ENCODE measurements at regions not wholly inside any gene's neighbourhood (a gene's known extent, or its start where the extent isn't known, plus 50 kb on each side); places are given as distances from the start of the nearest gene placed in this dataset.

DNA sequence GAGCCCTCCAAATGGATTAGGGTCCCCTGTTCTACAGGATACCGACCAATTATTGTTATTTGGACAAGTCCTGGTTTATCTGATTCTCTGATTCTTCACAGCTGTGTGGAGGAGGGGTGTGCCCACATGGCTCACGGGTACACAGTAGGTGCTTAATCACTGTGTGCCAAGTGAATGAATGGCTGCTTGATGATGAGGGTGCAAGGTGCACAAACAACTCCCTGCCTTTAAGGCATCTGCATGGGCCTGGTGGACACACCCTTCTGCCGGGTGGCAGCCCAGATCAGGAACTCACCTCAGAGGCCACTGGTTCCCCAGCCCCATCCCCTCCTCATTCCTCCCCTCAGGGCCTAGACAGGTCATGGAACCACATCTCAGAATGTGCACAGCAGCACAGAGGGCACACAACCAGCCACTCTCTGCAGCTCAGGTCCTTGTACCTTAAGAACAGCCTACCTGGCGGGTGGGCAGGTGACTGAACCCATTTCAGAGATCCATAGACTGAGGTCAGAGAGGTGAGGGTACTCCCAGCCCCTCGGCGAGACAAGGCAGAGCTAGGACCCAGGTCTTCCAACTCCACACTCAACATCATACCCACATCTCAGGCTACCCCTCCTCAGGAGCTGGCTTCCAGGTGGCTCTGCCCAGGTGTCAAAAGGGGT is 50.3 kb downstream of the SHANK2 start:
- DNase-seq, result no peak
- no peaks in the 10 kb centered on the region for H3K4me1 Mint-ChIP-seq (ENCODE audit: low read depth)
- no peaks in the 10 kb centered on the region for H3K27me3 Mint-ChIP-seq
- H3K9me3 Mint-ChIP-seq, result no peaks in the 10 kb centered on the region
- intact Hi-C loops (cut with micrococcal nuclease), result no loop called here
- ChIA-PET CTCF (no interaction called here), POLR2A (no interaction called here)
- H3K27ac Mint-ChIP-seq, result no peak overlapping the region
- H3K4me3 Mint-ChIP-seq, result no peak overlapping the region
- H3K36me3 Mint-ChIP-seq, result no peaks in the 10 kb centered on the region

GRCh38 chr11:71201231-71201630 is 51.1 kb downstream of the SHANK2 start:
- DNase-seq, result no peak
- Mint-ChIP-seq H3K4me1 (ENCODE audit: low read depth) (no peaks in the 10 kb centered on the region), H3K27me3 (no peaks in the 10 kb centered on the region), H3K36me3 (no peaks in the 10 kb centered on the region), H3K4me3 (no peak overlapping the region), H3K27ac (no peak overlapping the region), H3K9me3 (no peaks in the 10 kb centered on the region)
- intact Hi-C loops (cut with micrococcal nuclease), result no loop called here
- CTCF ChIA-PET, result no interaction called here
- POLR2A ChIA-PET, result interaction anchor here (0.6 kb wide), 1 partner anchor 629 kb away, joined by 3 read pairs; no protein-coding TSS in a partner anchor

DNA sequence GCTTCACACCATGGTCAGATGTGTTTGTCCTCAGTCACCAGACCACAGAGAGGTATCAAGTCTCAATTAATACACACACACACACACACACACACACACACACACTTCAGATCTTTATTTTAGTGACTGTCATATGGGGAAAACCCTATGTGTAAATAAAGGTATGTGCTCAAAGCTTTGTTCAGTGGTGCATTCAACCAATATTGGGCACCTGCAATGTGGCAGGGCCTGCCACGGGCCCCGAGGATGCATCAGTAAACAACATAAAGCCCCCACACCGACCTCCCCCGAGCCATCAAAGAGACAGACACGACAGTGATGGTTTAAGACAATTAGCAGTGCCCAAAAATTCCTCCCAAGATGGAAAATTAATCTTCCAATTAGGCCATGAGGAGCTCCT is 51.6 kb downstream of the SHANK2 start:
- Mint-ChIP-seq H3K36me3 (no peaks in the 10 kb centered on the region), H3K9me3 (no peaks in the 10 kb centered on the region), H3K27me3 (no peaks in the 10 kb centered on the region), H3K4me1 (ENCODE audit: low read depth) (no peaks in the 10 kb centered on the region), H3K4me3 (no peak overlapping the region), H3K27ac (no peak overlapping the region)
- intact Hi-C loops (cut with micrococcal nuclease), result no loop called here
- CTCF ChIA-PET, result no interaction called here
- POLR2A ChIA-PET, result interaction anchor here (0.6 kb wide), 1 partner anchor 629 kb away, joined by 3 read pairs; no protein-coding TSS in a partner anchor
- no peak for DNase-seq

- no peaks in the 10 kb centered on the region for H3K9me3 Mint-ChIP-seq
- no peaks in the 10 kb centered on the region for H3K4me1 Mint-ChIP-seq (ENCODE audit: low read depth)
- intact Hi-C loops (cut with micrococcal nuclease), result no loop called here
- POLR2A ChIA-PET, result no interaction called here
- no peaks in the 10 kb centered on the region for H3K36me3 Mint-ChIP-seq
- no peaks in the 10 kb centered on the region for H3K27me3 Mint-ChIP-seq
- no peak overlapping the region for H3K27ac Mint-ChIP-seq
- no peak overlapping the region for H3K4me3 Mint-ChIP-seq
- CTCF ChIA-PET, result no interaction called here
- DNase-seq, result no peak
These were observed 52.1 kb downstream of the SHANK2 start for GRCh38 chr11:71200172-71200716.

DNA sequence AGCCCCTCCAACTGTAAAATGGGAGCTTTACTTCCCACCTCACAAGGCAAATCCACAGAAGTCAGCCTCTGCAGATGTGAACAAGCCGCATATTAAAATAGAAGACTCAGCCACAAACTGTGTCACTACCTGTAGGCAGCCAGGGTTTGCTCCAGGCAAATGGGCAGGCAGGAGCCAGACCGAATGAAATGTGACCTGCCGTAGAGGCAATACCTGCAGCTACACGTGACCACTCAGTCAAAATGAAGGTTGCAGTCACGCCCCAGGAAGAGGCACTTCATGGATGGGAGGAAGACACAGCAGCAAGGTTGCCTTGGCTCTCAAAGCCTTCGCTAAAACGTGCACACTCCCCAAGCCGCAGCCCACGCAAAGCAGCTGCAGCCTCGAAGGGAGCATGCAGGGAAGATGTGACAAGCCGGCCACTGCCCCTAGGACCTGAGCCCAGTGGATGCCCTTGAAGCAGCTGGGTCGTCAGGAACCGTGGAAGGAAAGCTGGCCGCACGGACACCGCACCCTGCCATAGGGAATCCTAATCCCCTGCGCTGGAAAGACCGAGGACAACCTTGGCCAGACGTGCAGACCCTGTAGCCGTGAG is 53.1 kb downstream of the SHANK2 start:
- CTCF ChIA-PET, result no interaction called here
- no peaks in the 10 kb centered on the region for H3K27me3 Mint-ChIP-seq
- no peaks in the 10 kb centered on the region for H3K9me3 Mint-ChIP-seq
- no peak overlapping the region for H3K27ac Mint-ChIP-seq
- H3K36me3 Mint-ChIP-seq, result no peaks in the 10 kb centered on the region
- POLR2A ChIA-PET, result no interaction called here
- intact Hi-C loops (cut with micrococcal nuclease), result no loop called here
- no peak for DNase-seq
- no peak overlapping the region for H3K4me3 Mint-ChIP-seq
- H3K4me1 Mint-ChIP-seq (ENCODE audit: low read depth), result no peaks in the 10 kb centered on the region

DNA sequence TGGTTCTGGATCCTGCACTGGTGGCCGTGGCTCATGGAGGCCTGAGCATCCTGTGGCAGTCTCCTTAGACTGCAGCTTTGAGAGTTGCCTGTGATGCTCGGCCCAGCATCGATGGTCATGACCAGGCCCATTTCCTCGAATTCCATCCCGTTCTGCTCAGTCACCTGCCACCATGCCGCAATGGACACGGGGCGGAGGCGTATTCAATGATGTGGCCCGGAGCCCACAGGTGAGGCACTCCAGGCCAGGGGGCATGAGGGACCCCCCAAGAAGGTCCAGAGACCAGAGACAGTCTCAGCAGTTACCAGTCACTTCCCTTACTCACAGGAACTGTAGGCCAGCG is 53.6 kb downstream of the SHANK2 start:
- Mint-ChIP-seq H3K27me3 (peaks cover 1% of the 10 kb centered on the region), H3K4me1 (ENCODE audit: low read depth) (no peaks in the 10 kb centered on the region), H3K36me3 (no peaks in the 10 kb centered on the region), H3K9me3 (no peaks in the 10 kb centered on the region), H3K27ac (no peak overlapping the region), H3K4me3 (no peak overlapping the region)
- ChIA-PET POLR2A (no interaction called here), CTCF (no interaction called here)
- DNase-seq, result no peak
- intact Hi-C loops (cut with micrococcal nuclease), result no loop called here

DNA sequence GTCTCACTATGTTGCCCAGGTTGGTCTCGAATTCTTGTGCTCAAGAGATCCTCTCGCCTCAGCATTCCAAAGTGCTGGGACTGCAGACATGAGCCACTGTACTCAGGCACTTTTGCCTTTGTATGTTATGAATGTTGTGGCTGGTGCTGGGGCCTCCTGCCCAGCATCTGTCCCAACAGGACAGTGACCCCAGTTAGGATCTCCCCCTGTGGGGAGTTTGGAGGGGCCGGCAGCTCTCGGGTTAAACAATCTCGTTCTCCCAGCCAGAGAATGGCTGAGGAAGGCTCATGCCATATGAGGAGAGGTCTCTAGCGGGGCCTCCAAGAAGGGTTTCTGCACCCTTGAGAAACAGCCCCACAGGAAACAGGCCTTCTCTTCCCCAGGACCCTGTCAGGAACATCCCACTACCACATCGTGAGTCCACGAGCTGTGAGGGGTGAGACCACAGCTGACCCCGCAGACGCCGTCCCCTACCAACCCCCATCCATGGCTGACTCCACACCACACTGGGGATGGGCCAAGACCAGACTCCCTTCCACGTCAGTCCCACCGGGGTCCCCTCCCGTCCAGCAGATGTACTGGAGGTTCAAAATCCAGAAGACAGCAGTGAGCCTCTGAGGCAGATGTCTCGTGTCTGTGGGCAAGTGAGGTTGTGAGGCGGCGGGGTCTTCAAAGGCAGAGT is 54.1 kb downstream of the SHANK2 start:
- intact Hi-C loops (cut with micrococcal nuclease), result no loop called here
- POLR2A ChIA-PET, result no interaction called here
- H3K27ac Mint-ChIP-seq, result no peak overlapping the region
- no peak for DNase-seq
- no peaks in the 10 kb centered on the region for H3K9me3 Mint-ChIP-seq
- no peaks in the 10 kb centered on the region for H3K4me1 Mint-ChIP-seq (ENCODE audit: low read depth)
- CTCF ChIA-PET, result no interaction called here
- peaks cover 2% of the 10 kb centered on the region for H3K27me3 Mint-ChIP-seq
- no peak overlapping the region for H3K4me3 Mint-ChIP-seq
- no peaks in the 10 kb centered on the region for H3K36me3 Mint-ChIP-seq

- CTCF ChIA-PET, result no interaction called here
- no peaks in the 10 kb centered on the region for H3K36me3 Mint-ChIP-seq
- H3K9me3 Mint-ChIP-seq, result no peaks in the 10 kb centered on the region
- H3K4me3 Mint-ChIP-seq, result no peak overlapping the region
- H3K27me3 Mint-ChIP-seq, result peaks cover 2% of the 10 kb centered on the region
- H3K4me1 Mint-ChIP-seq (ENCODE audit: low read depth), result no peaks in the 10 kb centered on the region
- no peak for DNase-seq
- intact Hi-C loops (cut with micrococcal nuclease), result no loop called here
- POLR2A ChIA-PET, result no interaction called here
- no peak overlapping the region for H3K27ac Mint-ChIP-seq
These were observed 55.3 kb downstream of the SHANK2 start for GRCh38 chr11:71197096-71197495.

DNA sequence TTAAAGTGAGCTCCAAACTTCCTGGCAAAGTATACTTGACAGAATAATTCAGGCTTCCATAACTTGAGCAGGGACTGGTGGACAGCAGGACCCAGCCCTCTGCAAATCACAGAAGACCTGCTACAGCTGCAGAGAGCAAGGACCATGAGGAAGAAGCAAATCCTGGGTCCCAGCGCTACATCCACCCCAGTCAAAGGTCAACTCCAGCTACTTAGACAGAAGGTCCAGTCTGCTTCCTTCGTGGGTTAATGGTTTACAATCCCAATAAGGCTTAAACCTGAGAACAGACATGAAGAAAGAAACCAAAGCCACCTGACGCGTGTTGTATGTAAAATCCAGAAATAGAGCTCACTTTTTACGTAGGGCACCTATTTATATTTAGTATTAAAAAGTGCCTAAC is 57.7 kb downstream of the SHANK2 start:
- Mint-ChIP-seq H3K27me3 (peaks cover 2% of the 10 kb centered on the region), H3K4me3 (no peak overlapping the region), H3K4me1 (ENCODE audit: low read depth) (no peaks in the 10 kb centered on the region), H3K9me3 (no peaks in the 10 kb centered on the region), H3K27ac (no peak overlapping the region), H3K36me3 (no peaks in the 10 kb centered on the region)
- ChIA-PET POLR2A (no interaction called here), CTCF (no interaction called here)
- DNase-seq, result no peak
- intact Hi-C loops (cut with micrococcal nuclease), result no loop called here

DNA sequence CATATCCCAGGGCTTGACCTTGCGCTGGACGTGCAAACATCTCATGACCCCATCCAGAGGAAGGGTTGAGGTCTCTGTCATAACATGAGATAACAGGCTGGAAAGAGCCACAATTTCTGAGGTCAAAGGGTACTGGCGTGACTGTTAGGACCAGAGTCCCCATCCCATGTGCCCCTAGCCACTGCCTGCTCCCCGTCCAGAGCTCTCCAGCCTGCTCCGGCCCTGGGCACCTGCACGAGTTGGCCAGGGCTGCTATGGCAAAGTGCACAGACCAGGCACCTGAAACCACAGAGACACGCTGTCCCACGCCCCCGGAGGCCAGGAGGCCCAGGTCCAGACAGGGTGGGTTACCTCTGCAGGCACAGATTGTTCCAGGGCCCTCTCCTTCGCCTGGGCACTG is 58.9 kb downstream of the SHANK2 start:
- CTCF ChIA-PET, result no interaction called here
- H3K4me3 Mint-ChIP-seq, result no peak overlapping the region
- DNase-seq, result no peak
- intact Hi-C loops (cut with micrococcal nuclease), result no loop called here
- H3K9me3 Mint-ChIP-seq, result no peaks in the 10 kb centered on the region
- no peaks in the 10 kb centered on the region for H3K36me3 Mint-ChIP-seq
- H3K4me1 Mint-ChIP-seq (ENCODE audit: low read depth), result no peaks in the 10 kb centered on the region
- peaks cover 2% of the 10 kb centered on the region for H3K27me3 Mint-ChIP-seq
- POLR2A ChIA-PET, result no interaction called here
- no peak overlapping the region for H3K27ac Mint-ChIP-seq

DNA sequence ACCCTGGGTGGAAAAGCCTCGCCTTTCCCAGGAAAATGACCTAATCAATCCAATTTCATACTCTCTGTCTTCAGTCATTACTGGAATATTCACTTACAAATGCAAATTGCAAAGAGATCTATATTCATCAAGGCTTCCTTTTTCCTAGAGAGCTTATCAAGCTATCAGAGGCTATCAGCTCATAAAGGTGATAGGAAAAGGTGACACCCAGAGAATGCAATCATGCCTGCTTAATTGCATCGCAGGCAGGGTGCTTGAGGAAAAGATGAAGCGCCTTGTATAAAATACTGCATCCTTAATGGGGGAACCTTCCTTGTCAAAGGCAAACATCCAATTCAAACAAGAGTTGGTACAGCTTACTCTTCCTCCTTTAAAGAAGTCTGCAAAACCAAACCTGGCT is 59.7 kb downstream of the SHANK2 start:
- Mint-ChIP-seq H3K27ac (no peak overlapping the region), H3K36me3 (no peaks in the 10 kb centered on the region), H3K27me3 (peaks cover 2% of the 10 kb centered on the region), H3K9me3 (no peaks in the 10 kb centered on the region), H3K4me1 (ENCODE audit: low read depth) (no peaks in the 10 kb centered on the region), H3K4me3 (no peak overlapping the region)
- POLR2A ChIA-PET, result no interaction called here
- CTCF ChIA-PET, result no interaction called here
- intact Hi-C loops (cut with micrococcal nuclease), result no loop called here
- DNase-seq, result no peak

DNA sequence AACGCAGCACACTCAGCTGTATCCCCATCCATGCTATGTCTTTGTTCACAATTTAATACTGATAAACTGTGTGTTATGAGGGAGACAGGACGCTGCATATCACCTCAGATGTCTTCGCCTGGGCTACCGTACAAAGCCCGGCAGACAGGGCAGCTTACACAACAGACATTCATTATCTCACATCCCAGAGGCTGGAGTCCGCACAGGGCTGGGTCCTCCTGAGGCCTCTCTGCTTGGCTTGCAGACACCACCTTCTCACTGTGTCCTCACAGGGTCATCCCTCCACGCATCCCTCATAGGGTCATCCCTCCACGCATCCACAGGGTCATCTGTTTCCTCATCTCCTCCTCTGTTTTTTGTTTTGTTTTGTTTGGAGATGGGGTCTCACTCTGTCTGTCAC is 61.2 kb downstream of the SHANK2 start:
- ChIA-PET POLR2A (no interaction called here), CTCF (no interaction called here)
- Mint-ChIP-seq H3K9me3 (no peaks in the 10 kb centered on the region), H3K4me3 (no peak overlapping the region), H3K4me1 (ENCODE audit: low read depth) (no peaks in the 10 kb centered on the region), H3K27ac (no peak overlapping the region), H3K27me3 (peaks cover 4% of the 10 kb centered on the region), H3K36me3 (no peaks in the 10 kb centered on the region)
- DNase-seq, result no peak
- intact Hi-C loops (cut with micrococcal nuclease), result no loop called here

DNA sequence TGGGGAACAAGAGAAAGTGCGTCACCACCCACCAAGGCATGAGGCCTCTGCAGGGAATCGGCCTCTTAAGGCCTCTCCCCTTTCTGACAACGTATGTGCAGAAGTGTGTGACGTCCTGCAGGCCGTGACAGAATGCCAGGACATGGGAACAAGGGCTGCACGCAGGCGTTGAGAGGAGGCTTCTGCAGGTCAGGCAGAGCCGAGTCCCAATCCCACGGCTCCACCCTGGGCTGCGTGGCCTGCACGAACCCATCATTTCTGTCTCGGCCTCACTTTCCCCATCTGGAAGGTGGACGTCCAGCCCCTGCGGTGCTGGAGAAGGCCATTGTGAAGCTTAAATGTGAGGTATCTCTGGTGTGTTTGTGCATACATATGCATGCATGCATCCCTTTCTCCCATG is 61.8 kb downstream of the SHANK2 start:
- no peak overlapping the region for H3K4me3 Mint-ChIP-seq
- no peak overlapping the region for H3K27ac Mint-ChIP-seq
- H3K27me3 Mint-ChIP-seq, result peaks cover 4% of the 10 kb centered on the region
- H3K4me1 Mint-ChIP-seq (ENCODE audit: low read depth), result no peaks in the 10 kb centered on the region
- ChIA-PET CTCF (no interaction called here), POLR2A (no interaction called here)
- H3K36me3 Mint-ChIP-seq, result no peaks in the 10 kb centered on the region
- H3K9me3 Mint-ChIP-seq, result no peaks in the 10 kb centered on the region
- intact Hi-C loops (cut with micrococcal nuclease), result no loop called here
- DNase-seq, result no peak

Measured in activated CD4-positive, alpha-beta memory T cell treated with anti-CD3 and anti-CD28 coated beads for 36 hours (primary cell).